ENCODE measurements at regions not wholly inside any gene's neighbourhood (a gene's known extent, or its start where the extent isn't known, plus 50 kb on each side); places are given as distances from the start of the nearest gene placed in this dataset.

DNA sequence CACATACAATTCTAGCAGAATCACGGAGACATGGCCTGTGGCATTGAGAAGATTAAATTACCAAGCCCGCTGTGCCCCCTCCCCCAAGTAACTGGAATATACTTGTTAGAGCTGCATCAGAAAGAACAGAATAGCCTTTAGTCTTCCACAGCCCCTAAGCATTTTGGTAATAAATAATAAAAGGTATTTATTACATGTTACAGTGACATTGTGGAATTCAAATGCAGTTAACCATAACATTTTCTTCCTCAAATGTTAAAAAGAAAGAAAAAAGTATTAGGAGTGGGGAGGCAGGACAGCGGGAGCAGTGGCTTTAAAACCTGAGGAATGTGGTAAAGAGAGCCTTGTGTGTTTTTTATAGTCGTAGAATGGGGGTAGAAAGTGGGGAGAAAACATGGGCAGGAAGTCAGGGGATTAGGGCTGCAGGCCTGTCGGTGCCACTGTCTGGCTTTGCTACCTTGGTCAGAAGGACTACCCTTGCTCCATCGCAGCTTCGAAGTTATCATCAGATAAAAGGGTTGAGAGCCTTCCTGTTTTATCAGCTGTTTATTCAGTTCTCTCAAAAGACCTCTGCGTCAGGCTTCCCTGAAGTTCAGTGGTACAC, 255.9 kb downstream of the MSRB3 start:
- H3K4me3 ChIP-seq (ENCODE audit: low read length): no peak overlapping the region
- TF ChIP-seq ZNF274 (IDR thresholded peaks at IDR 0.05; ENCODE audit: low read depth, low read length): no peak

- H3K4me3 ChIP-seq (ENCODE audit: low read length): no peak overlapping the region
- TF ChIP-seq ZNF274 (IDR thresholded peaks at IDR 0.05; ENCODE audit: low read depth, low read length): no peak
Measured at GRCh38 chr12:65535946-65536345, 257.5 kb downstream of the MSRB3 start.

DNA sequence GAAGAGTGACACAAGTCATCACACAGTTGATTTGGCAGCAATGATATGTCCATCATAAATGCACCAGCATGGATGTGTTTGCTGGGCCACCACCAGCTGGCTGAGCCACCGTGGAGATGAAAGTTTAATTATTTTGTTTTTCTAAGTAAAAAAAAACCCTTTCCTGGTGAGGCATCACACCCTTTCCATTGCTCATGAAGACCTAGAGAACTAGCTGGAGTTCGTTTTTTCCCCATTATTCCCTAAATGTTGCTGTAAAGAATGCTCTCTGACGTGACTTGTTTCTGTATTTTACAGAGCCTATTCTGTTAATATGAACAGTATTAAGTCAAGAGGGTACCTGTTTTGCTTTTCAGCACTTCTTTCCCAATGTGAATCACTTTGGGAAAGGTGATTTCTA, 257.9 kb downstream of the MSRB3 start:
- H3K4me3 ChIP-seq (ENCODE audit: low read length): no peak overlapping the region
- TF ChIP-seq ZNF274 (IDR thresholded peaks at IDR 0.05; ENCODE audit: low read depth, low read length): no peak

DNA sequence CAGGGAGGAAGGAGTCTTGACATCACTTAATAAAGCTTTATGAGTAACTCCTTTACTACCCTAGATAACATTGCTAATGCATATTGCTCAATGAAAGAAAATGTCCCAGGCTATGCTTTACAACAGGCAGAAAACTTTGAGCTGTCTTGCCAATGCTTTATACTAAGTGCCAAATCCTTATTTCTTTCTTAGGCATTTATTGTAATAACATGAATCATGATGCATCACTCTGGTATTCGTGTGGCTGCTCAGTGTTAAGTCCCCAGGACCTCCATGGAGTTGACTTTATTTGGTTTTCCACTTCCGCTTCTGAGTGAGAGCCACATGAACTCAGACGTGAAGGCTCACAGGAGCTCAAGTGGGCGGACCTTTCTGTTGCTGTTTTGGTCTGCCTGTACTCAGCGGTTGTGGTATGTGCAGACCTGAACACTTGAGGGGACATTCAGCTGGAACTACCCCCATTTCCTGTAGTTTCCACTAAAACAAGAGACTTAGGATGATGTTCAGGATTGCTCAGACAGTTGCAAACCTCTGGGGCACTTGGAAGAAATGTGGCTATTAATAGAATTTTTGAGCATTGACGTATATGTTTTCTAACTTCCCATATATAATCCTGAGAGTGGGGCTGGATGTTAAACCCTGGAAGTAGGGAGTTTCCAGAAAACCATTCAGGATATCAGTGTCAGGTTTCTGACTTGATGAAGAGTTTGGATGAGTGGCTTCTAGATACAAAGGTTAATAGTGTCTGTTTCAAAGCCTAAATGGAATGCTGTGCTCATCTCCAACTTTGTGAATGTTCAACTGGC, 258.6 kb downstream of the MSRB3 start:
- H3K4me3 ChIP-seq (ENCODE audit: low read length): no peak overlapping the region

GRCh38 chr12:65537978-65538377, 259.5 kb downstream of the MSRB3 start:
- no peak for TF ChIP-seq ZNF274 (IDR thresholded peaks at IDR 0.05; ENCODE audit: low read depth, low read length)
- no peak overlapping the region for H3K4me3 ChIP-seq (ENCODE audit: low read length)

More for the DNA sequence above, 258.6 kb downstream of the MSRB3 start:
- no peak for TF ChIP-seq ZNF274 (IDR thresholded peaks at IDR 0.05; ENCODE audit: low read depth, low read length)

DNA sequence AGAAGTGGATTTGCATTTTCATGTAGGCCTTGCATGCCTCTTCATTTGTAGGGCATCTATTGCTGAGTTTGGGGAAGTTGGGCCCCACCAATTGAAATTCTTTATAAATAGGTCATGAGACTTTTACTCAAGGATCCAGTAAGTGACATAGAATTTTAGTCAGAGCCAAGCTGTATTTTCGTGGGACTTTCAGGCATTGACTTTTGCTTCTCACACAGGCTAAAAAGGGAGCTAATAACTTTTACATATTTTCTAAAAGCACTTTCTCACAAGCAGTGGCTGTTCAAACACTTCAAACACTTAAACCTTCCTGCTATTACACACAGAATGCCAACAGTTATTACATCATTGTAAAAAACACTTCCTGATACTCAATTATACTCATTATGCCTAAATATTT, 260.5 kb downstream of the MSRB3 start:
- H3K4me3 ChIP-seq (ENCODE audit: low read length): no peak overlapping the region
- TF ChIP-seq ZNF274 (IDR thresholded peaks at IDR 0.05; ENCODE audit: low read depth, low read length): no peak

DNA sequence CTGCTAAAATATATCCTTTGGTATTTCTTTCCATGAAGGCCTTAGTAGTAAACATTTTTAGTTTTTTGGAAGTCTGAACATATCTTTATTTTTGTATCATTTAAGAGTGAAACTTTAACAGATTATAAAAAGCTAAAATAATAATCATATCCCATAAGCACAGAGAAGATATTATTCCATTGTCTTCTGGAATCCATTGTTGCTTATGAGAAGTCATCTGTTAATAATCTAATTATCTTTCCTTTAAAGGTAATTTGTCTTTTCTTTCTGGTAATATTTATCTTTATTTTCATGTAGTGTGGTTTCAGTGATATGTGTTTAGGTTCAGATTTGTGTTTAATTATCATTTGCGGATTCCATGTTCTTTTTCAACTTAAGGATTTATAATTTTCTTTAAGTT, 261.7 kb downstream of the MSRB3 start:
- no peak overlapping the region for H3K4me3 ChIP-seq (ENCODE audit: low read length)
- no peak for TF ChIP-seq ZNF274 (IDR thresholded peaks at IDR 0.05; ENCODE audit: low read depth, low read length)

GRCh38 chr12:65546528-65546927, 268.0 kb downstream of the MSRB3 start:
- H3K4me3 ChIP-seq (ENCODE audit: low read length): no peak overlapping the region
- no peak for TF ChIP-seq ZNF274 (IDR thresholded peaks at IDR 0.05; ENCODE audit: low read depth, low read length)

DNA sequence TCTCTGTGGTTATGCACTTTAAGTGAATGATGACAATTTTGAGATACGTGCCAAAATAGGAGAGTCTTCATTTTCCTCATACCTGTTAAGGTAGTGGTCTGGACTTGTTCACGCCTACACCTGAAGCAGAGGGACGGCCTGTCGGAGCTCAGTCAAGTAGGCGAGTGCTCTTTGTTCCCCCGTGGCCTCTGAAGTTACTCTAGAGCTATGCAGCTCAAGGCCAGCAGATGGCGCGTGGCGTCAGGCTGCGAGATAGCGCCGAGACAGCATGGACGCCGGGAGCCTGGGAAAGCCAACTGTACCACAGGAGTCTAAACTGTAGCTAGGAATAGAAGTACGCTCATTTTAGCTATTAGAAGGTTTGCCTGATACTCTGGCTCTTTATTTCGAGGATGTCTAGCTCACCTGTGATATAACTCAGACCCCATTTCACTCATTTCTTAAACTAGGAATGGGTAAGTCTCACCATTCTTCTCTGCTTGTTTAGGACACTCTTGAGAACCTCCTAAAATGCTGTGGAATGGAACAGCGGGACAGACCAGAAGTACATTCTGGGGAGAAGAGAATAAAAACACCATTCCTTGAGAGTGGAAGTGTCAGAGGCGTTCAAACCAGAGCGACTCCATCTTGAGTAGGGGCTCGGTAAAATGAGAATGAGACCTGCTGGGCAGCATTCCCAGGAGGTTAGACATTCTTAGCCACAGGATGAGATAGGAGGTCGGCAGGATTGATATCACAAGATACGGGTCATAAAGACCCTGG, 267.4 kb upstream of the HMGA2 start:
- TF ChIP-seq ZNF274 (IDR thresholded peaks at IDR 0.05; ENCODE audit: low read depth, low read length): no peak
- no peak overlapping the region for H3K4me3 ChIP-seq (ENCODE audit: low read length)

DNA sequence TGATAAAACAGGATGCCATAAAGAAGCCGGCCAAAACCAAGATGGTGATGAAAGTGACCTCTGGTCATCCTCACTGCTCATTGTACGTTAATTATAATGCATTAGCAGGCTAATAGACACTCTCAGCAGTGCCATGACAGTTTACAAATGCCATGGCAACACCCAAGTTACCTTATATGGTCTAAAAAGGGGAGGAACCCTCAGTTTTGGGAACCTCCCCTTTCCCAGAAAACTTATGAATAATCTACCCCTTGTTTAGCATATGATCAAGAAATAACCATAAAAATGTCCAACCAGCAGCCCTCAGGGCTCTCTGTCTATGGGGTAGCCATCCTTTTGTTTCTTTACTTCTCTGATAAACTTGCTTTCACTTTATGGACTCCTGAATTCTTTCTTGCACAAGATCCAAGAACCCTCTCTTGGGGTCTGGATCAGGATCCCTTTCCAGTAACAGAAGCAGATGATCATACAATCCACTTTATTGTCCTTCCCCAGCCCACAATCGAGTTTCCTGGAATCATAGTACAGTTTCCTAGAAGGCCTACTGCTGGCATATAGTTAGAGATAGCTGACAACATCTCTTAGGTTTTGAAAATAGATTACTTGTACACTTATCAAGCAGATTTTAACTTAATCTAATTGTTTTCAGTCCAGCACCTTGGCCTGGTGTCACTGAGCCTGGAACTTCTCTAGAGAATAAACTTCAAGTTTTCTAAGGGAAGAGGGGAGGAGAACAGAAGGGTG, 266.7 kb upstream of the HMGA2 start:
- no peak overlapping the region for H3K4me3 ChIP-seq (ENCODE audit: low read length)
- TF ChIP-seq ZNF274 (IDR thresholded peaks at IDR 0.05; ENCODE audit: low read depth, low read length): no peak

DNA sequence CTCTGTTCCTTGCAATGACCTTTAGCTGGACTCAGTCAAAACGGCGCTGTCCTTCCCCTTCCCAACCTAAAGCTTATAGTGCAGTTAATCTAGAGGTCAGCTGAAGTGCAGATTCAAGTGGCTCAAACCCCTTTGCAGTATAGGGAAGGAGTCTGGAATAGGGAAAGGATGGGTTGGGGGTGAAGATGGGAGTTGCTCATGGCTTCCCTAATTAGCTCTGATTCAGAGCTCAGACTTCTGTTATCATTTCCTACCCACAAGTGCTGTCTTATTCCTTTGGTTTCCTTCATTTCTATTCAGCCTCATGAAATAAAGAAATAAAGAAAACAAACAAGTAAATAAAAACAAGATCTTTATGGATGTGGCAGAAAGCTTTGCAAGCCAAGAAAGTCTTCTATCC, 264.0 kb upstream of the HMGA2 start:
- TF ChIP-seq ZNF274 (IDR thresholded peaks at IDR 0.05; ENCODE audit: low read depth, low read length): no peak
- no peak overlapping the region for H3K4me3 ChIP-seq (ENCODE audit: low read length)

- H3K4me3 ChIP-seq (ENCODE audit: low read length): no peak overlapping the region
- no peak for TF ChIP-seq ZNF274 (IDR thresholded peaks at IDR 0.05; ENCODE audit: low read depth, low read length)
Measured at GRCh38 chr12:65561798-65562382, 262.4 kb upstream of the HMGA2 start.

GRCh38 chr12:65565601-65566560, 258.4 kb upstream of the HMGA2 start:
- no peak overlapping the region for H3K4me3 ChIP-seq (ENCODE audit: low read length)
- TF ChIP-seq ZNF274 (IDR thresholded peaks at IDR 0.05; ENCODE audit: low read depth, low read length): no peak

Measured in GM08714 (cell line).